SK-N-SH (cell line): ENCODE measurements at regions not wholly inside any gene's neighbourhood (a gene's known extent, or its start where the extent isn't known, plus 50 kb on each side); places are given as distances from the start of the nearest gene placed in this dataset.

ENCODE experiments used
- CTCF ChIA-PET: fragments of 300-600, 350-600 bp; formaldehyde crosslinking; extraction: SDS; loops from one replicate; lab custom pipeline; 2021; lab: Yijun Ruan, JAX
- POLR2A ChIA-PET: fragments of 350-600 bp; sonication (Branson Sonifier 250); formaldehyde crosslinking; extraction: SDS; loops from one replicate; lab custom pipeline; 2020; ENCODE audit warnings: antibody characterized with exemption, inconsistent platforms; lab: Yijun Ruan, JAX
- DNase-seq: peaks from one replicate; pipeline ENCODE4 v3.0.0; 2012
- H2AFZ ChIP-seq: fragments of 200-600 bp; sonication (generic); 2 replicates; pipeline ENCODE4 v1.8.1; 2016; ENCODE audit warnings: antibody characterized with exemption, mild to moderate bottlenecking, low read depth
- H3F3A ChIP-seq: fragments of 200-600 bp; sonication (generic); replicated peaks from 2 replicates; pipeline ENCODE3; 2016; ENCODE audit warnings: antibody characterized with exemption, mild to moderate bottlenecking; ENCODE audit not compliant: insufficient read depth
- H3K27ac ChIP-seq, 2 experiments: fragments of 200-500 bp in 1 of 2; fragments of 200-600 bp in 1 of 2; sonication (Bioruptor generic) in 1 of 2; sonication (generic), shearing (Covaris generic) in 1 of 2; 2 replicates each; pipeline versions ENCODE4 v1.5.1 to v1.6.1; 2014 to 2016; ENCODE audit warnings: low read depth in 2 of 2, inconsistent platforms in 1 of 2, low read length in 1 of 2, mild to moderate bottlenecking in 1 of 2, mixed read lengths in 1 of 2
- H3K27me3 ChIP-seq: fragments of 200-600 bp; sonication (generic), shearing (Covaris generic); 2 replicates; pipeline ENCODE4 v1.6.1; 2016; ENCODE audit warnings: mixed run types; ENCODE audit not compliant: insufficient read depth
- H3K36me3 ChIP-seq, 2 experiments: fragments of 200-500 bp in 1 of 2; fragments of 200-600 bp in 1 of 2; sonication (Bioruptor generic) in 1 of 2; sonication (generic) in 1 of 2; replicated peaks in 1 of 2; 2 replicates each; pipeline versions ENCODE3 to v1.5.1; 2014 to 2016; ENCODE audit warnings: low read length in 1 of 2, mild to moderate bottlenecking in 1 of 2; ENCODE audit not compliant: insufficient read depth in 2 of 2, control insufficient read depth in 1 of 2
- H3K4me1 ChIP-seq, 2 experiments: fragments of 200-500 bp in 1 of 2; fragments of 200-600 bp in 1 of 2; sonication (Bioruptor generic) in 1 of 2; sonication (generic), shearing (Covaris generic) in 1 of 2; 2 replicates each; pipeline versions ENCODE4 v1.5.1 to v1.6.1; 2014 to 2016; ENCODE audit warnings: low read depth in 1 of 2, low read length in 1 of 2, mixed run types in 1 of 2; ENCODE audit not compliant: insufficient read depth in 2 of 2, control insufficient read depth in 1 of 2
- H3K4me2 ChIP-seq: fragments of 200-600 bp; sonication (generic), shearing (Covaris generic); 2 replicates; pipeline ENCODE4 v1.6.1; 2017; ENCODE audit warnings: mixed run types
- H3K4me3 ChIP-seq, 2 experiments: fragments of 200-500 bp in 1 of 2; fragments of 200-600 bp in 1 of 2; sonication (Bioruptor generic) in 1 of 2; sonication (generic), shearing (Covaris generic) in 1 of 2; 2 replicates each; pipeline versions ENCODE4 v1.5.1 to v1.8.1; 2014 to 2016; ENCODE audit warnings: low read depth in 2 of 2, inconsistent platforms in 1 of 2, low read length in 1 of 2, mild to moderate bottlenecking in 1 of 2, mixed read lengths in 1 of 2, moderate library complexity in 1 of 2
- H3K79me2 ChIP-seq: fragments of 200-600 bp; sonication (generic); 2 replicates; pipeline ENCODE4 v1.8.1; 2017; ENCODE audit warnings: mild to moderate bottlenecking; ENCODE audit not compliant: insufficient read depth
- H3K9ac ChIP-seq: fragments of 200-600 bp; sonication (generic); 2 replicates; pipeline ENCODE4 v1.6.1; 2017; ENCODE audit warnings: mixed run types
- H3K9me2 ChIP-seq: fragments of 200-600 bp; sonication (generic); 2 replicates; pipeline ENCODE4 v1.6.1; 2017; ENCODE audit warnings: mixed run types
- H3K9me3 ChIP-seq: fragments of 200-600 bp; sonication (generic); 2 replicates; pipeline ENCODE4 v1.6.1; 2017; ENCODE audit warnings: mixed run types, mild to moderate bottlenecking, moderate library complexity
- H4K20me1 ChIP-seq: fragments of 200-600 bp; sonication (generic); 2 replicates; pipeline ENCODE4 v1.6.1; 2017; ENCODE audit warnings: mild to moderate bottlenecking, mixed run types; ENCODE audit not compliant: insufficient read depth
- EP300 ChIP-seq, 2 experiments: IDR thresholded peaks; 2 replicates each; pipeline versions ENCODE4 v1.4.0 to v1.6.1; 2012; ENCODE audit warnings: borderline replicate concordance in 1 of 2, low read depth in 1 of 2, low read length in 1 of 2
- EZH2phosphoT487 ChIP-seq: fragments of 200-600 bp; sonication (generic); IDR thresholded peaks from 2 replicates; pipeline ENCODE4 v1.6.1; 2017; ENCODE audit warnings: low read depth, mixed run types, mild to moderate bottlenecking, antibody characterized with exemption, moderate library complexity, borderline replicate concordance
- FOXJ3 ChIP-seq: sonication (generic); formaldehyde crosslinking; IDR thresholded peaks from 2 replicates; pipeline ENCODE4 v1.5.1; 2020; ENCODE audit warnings: mild to moderate bottlenecking, missing genetic modification reagents
- FOXM1 ChIP-seq: IDR thresholded peaks from 2 replicates; pipeline ENCODE4 v1.4.0; 2012; ENCODE audit warnings: low read depth, mild to moderate bottlenecking
- GATA2 ChIP-seq: sonication (generic); formaldehyde crosslinking; IDR thresholded peaks from 2 replicates; pipeline ENCODE4 v1.5.0; 2020; ENCODE audit warnings: mild to moderate bottlenecking, missing genetic modification reagents
- JUND ChIP-seq: IDR thresholded peaks from 2 replicates; pipeline ENCODE4 v1.4.0; 2012
- PBX3 ChIP-seq: IDR thresholded peaks from 2 replicates; pipeline ENCODE4; 2012
- TEAD4 ChIP-seq: IDR thresholded peaks from 2 replicates; pipeline ENCODE4 v1.4.0; 2012; ENCODE audit warnings: mild to moderate bottlenecking, borderline replicate concordance; ENCODE audit not compliant: insufficient read depth
- WGBS: methylation state at CpG from one replicate; pipeline ENCODE4 v1.1.6; 2017; ENCODE audit warnings: low lambda C conversion rate; 5-methylcytosine and 5-hydroxymethylcytosine counted together
- TF ChIP-seq, protein P1 (sequence below): IDR thresholded peaks from 2 replicates; pipeline ENCODE4 v1.6.1; 2012; ENCODE audit warnings: mild to moderate bottlenecking, low read depth, low read length, moderate library complexity
- TF ChIP-seq, protein P2 (sequence below): fragments of 150-350 bp; IDR thresholded peaks from 2 replicates; pipeline ENCODE4 v1.6.1; 2016; ENCODE audit warnings: mild to moderate bottlenecking, low read depth, low read length

- WGBS, result 19% methylated on average over 6 of the region's 6 CpGs
- ChIA-PET POLR2A (no interaction called here), CTCF (no interaction called here)
- Histone ChIP-seq H3F3A (no peaks in the 10 kb centered on the region), H3K79me2 (no peaks in the 10 kb centered on the region), H3K36me3 (no peaks in the 10 kb centered on the region), H3K27ac (no peak overlapping the region), H3K4me3 (no peak overlapping the region), H3K27me3 (no peaks in the 10 kb centered on the region), H3K4me1 (no peaks in the 10 kb centered on the region), H3K9me2 (no peaks in the 10 kb centered on the region), H4K20me1 (no peaks in the 10 kb centered on the region), H3K9me3 (no peaks in the 10 kb centered on the region), H3K9ac (no peak overlapping the region), H2AFZ (no peak overlapping the region), H3K4me2 (no peak overlapping the region)
- no peak for DNase-seq
- TF ChIP-seq PBX3 (no peak), EP300 (IDR thresholded peaks at IDR 0.05; ENCODE audit: borderline replicate concordance in 1 of 2, low read depth in 1 of 2, low read length in 1 of 2) (no peak), JUND (no peak), TEAD4 (no peak), FOXM1 (no peak), FOXJ3 (CRISPR knock-in tag) (no peak)
- TF ChIP-seq, protein P1, sequence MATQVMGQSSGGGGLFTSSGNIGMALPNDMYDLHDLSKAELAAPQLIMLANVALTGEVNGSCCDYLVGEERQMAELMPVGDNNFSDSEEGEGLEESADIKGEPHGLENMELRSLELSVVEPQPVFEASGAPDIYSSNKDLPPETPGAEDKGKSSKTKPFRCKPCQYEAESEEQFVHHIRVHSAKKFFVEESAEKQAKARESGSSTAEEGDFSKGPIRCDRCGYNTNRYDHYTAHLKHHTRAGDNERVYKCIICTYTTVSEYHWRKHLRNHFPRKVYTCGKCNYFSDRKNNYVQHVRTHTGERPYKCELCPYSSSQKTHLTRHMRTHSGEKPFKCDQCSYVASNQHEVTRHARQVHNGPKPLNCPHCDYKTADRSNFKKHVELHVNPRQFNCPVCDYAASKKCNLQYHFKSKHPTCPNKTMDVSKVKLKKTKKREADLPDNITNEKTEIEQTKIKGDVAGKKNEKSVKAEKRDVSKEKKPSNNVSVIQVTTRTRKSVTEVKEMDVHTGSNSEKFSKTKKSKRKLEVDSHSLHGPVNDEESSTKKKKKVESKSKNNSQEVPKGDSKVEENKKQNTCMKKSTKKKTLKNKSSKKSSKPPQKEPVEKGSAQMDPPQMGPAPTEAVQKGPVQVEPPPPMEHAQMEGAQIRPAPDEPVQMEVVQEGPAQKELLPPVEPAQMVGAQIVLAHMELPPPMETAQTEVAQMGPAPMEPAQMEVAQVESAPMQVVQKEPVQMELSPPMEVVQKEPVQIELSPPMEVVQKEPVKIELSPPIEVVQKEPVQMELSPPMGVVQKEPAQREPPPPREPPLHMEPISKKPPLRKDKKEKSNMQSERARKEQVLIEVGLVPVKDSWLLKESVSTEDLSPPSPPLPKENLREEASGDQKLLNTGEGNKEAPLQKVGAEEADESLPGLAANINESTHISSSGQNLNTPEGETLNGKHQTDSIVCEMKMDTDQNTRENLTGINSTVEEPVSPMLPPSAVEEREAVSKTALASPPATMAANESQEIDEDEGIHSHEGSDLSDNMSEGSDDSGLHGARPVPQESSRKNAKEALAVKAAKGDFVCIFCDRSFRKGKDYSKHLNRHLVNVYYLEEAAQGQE, result no peak
- TF ChIP-seq, protein P2, sequence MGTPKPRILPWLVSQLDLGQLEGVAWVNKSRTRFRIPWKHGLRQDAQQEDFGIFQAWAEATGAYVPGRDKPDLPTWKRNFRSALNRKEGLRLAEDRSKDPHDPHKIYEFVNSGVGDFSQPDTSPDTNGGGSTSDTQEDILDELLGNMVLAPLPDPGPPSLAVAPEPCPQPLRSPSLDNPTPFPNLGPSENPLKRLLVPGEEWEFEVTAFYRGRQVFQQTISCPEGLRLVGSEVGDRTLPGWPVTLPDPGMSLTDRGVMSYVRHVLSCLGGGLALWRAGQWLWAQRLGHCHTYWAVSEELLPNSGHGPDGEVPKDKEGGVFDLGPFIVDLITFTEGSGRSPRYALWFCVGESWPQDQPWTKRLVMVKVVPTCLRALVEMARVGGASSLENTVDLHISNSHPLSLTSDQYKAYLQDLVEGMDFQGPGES, result no peak
Observed at GRCh38 chr4:130653842-130654241, 1557.9 kb downstream of the C4orf33 start.

DNA sequence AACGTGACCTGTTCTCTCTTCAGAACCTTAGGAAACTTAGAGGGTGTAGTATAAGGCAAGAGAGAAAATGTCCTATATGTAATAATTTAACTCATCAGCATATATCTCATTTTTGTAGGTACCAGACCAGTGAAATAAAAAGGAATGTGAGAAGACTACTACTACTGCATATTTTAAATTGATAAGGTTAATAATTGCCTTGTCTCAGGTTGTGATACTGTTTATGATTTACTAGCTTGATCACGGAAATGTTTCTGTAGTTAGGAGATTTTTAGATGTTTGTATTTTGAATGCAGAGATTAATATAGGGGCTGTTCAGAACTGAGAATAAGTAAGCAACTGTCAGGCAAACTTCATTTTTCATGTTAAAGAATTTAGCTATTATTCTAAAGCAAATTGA, 1563.4 kb downstream of the C4orf33 start:
- WGBS, result 2% methylated on average over 2 of the region's 2 CpGs
- H3K27ac ChIP-seq, result no peak overlapping the region
- no peaks in the 10 kb centered on the region for H3K27me3 ChIP-seq
- no peak for TF ChIP-seq GATA2 (CRISPR knock-in tag)
- no peak for TF ChIP-seq EZH2phosphoT487
- TF ChIP-seq TEAD4, result no peak
- TF ChIP-seq, all 33 proteins: peak for 0
- Histone ChIP-seq H4K20me1 (no peaks in the 10 kb centered on the region), H3K9me2 (no peaks in the 10 kb centered on the region), H3K9ac (no peak overlapping the region), H3F3A (no peaks in the 10 kb centered on the region), H3K4me1 (no peaks in the 10 kb centered on the region), H2AFZ (0 out of 2 replicates have a peak overlapping the region, but pooled peaks have one; percentile 30), H3K4me3 (no peak overlapping the region), H3K36me3 (no peaks in the 10 kb centered on the region), H3K9me3 (no peaks in the 10 kb centered on the region), H3K4me2 (no peak overlapping the region), H3K79me2 (no peaks in the 10 kb centered on the region)
- POLR2A ChIA-PET, result no interaction called here
- DNase-seq, result no peak
- CTCF ChIA-PET, result interaction anchor here (0.9 kb wide), 1 partner anchor 9 kb away, joined by 3 read pairs; no protein-coding TSS in a partner anchor
